ENCODE measurements at regions not wholly inside any gene's neighbourhood (a gene's known extent, or its start where the extent isn't known, plus 50 kb on each side); places are given as distances from the start of the nearest gene placed in this dataset.

GRCh38 chr1:229199261-229200243 is 71.4 kb upstream of the RAB4A start:
- no peak for TF ChIP-seq CTCF (IDR thresholded peaks at IDR 0.05)
- no peak for TF ChIP-seq POLR2A (IDR thresholded peaks at IDR 0.05)
